Stimulated activated CD8-positive, alpha-beta memory T cell treated with anti-CD3 and anti-CD28 coated beads, Interleukin-15, amount 100 ng/mL, for 48 hours (primary cell): ENCODE measurements at regions not wholly inside any gene's neighbourhood (a gene's known extent, or its start where the extent isn't known, plus 50 kb on each side); places are given as distances from the start of the nearest gene placed in this dataset.
"Not testable (repeated sequence)": the region's sequence is repeated elsewhere in the genome, so short reads cannot be mapped to it uniquely, and the experiment has no call there.

Experiments used
- DNase-seq, 2 donors: peaks; one replicate each; pipeline ENCODE4 v3.0.0-alpha.2; 2020; ENCODE audit warnings: low read depth in 2 of 2

DNA sequence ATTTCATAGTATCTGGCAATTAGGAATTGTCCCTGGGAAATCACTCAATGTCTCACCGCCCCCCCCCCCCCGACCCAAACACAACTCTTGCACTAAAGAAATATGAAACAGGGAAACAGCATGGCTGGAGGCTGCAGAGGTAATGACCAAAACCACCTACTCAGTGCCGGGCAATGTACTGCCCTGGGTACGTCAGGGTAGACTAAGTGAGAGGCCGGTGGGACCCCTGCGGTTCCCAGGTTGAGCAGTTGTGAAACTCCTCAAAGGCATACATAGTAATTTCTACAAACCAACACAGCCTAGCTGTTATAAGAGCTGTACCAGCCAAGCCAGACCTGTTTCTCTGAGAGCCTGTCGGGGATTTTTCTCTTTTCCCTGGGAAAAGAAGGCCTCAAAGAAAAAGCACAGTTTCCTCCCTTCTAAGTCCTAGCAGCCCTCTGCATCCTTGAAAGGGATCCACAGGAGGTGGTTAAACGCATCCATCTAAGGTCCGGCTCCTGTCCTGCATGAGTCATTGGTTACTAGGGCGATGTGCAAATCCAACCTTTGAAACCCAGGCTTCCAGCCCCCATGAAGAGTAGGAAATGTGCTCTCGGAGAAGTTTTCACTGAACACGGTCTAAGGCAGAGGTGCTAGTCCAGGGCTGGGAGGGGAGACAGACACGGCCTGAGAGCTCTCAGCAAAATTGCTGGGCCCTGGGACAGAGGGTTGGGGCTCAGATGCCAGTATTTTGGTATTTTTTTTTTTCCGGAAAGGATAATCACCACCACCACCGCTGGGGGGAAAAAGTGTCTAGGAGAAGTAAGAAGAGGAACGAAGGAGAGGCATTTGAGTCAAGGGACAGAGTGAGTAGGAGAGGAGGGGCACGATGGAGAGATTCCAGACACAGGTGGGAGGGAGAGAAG, 172.8 kb downstream of the ATP6V0E2 start:
- not testable (repeated sequence) for DNase-seq

DNA sequence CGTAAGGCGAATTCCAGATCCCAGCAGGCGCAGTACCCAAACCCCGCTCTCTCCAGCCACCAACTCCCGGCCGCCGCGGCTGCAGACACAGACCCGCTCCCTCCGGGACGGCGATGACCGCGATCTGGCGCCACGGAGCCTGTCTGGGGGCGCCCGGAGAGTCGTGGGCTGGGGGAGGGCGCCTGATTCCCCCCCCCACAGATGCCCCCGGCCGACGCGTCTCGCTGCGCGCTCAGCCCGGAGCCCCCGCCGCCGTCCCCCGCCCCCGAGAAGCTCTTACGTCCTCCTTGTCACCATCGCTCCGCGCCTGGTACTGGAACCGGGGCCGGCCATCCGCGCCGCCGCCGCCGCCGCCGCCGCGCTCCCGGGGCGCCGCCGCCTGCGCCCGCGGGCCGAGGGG, 173.6 kb downstream of the ATP6V0E2 start:
- not testable (repeated sequence) for DNase-seq

DNA sequence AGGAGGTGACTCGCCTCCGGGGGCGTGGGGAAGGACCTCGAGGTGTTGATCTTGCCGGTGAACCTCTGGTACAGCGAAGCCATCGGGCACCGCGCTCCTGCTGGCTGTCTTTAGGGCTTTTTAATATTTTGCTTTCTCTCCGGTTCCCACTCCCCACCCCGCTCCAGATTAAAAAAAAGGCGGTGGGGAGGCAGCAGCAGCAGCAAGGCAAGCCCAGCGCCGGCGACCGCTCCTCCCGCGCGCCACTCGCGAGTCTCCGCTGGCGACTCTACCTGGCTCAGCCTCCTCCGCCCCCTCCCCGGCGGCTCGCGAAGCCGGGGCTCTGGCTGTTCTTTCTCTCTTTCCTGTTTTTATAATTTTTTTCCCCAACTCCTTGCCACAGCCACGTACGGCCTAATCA, 174.0 kb downstream of the ATP6V0E2 start:
- DNase-seq, result not testable (repeated sequence)

GRCh38 chr7:150048244-150049011, 174.7 kb downstream of the ATP6V0E2 start:
- DNase-seq, result not testable (repeated sequence)

- not testable (repeated sequence) for DNase-seq
These were observed 175.4 kb downstream of the ATP6V0E2 start for GRCh38 chr7:150049012-150049655.

DNA sequence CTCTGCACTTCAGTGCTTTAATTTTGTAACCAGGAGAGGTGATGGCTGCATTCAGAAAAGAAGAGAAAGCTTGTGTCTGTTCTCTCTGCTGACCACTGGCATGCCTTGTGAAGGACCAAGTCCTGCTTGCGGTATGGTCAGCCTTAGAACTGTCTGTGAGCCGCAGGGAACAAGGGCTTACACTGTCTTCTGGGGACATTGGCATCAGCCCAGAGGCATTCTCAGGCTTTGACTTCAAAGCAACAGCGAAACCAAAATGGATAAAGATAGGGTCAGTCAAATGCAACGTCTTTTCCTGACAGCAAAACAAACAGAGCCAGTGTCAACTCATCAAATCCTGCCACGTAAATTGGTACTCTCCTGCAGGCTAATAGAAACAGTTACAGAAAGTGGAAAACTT, 179.6 kb downstream of the ATP6V0E2 start:
- not testable (repeated sequence) for DNase-seq

DNA sequence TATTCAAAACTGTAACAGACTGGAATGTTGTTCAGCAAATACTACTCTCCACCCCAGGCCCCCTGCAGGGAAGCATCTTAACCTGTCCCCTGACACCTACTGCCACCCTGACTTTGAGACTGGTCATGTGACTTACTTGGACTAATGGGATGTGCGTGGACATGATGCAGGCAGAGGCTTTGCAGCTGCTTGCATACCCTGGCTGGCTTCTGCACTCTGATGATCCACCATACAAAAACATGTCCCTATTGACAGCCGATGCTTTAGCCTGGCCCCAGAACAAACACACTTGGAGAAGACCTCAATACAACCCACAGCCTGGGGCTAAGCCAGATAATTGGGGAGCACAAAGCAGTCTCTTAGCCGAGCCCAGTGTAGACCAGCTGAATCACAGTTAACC, 180.5 kb downstream of the ATP6V0E2 start:
- DNase-seq, result not testable (repeated sequence)

DNA sequence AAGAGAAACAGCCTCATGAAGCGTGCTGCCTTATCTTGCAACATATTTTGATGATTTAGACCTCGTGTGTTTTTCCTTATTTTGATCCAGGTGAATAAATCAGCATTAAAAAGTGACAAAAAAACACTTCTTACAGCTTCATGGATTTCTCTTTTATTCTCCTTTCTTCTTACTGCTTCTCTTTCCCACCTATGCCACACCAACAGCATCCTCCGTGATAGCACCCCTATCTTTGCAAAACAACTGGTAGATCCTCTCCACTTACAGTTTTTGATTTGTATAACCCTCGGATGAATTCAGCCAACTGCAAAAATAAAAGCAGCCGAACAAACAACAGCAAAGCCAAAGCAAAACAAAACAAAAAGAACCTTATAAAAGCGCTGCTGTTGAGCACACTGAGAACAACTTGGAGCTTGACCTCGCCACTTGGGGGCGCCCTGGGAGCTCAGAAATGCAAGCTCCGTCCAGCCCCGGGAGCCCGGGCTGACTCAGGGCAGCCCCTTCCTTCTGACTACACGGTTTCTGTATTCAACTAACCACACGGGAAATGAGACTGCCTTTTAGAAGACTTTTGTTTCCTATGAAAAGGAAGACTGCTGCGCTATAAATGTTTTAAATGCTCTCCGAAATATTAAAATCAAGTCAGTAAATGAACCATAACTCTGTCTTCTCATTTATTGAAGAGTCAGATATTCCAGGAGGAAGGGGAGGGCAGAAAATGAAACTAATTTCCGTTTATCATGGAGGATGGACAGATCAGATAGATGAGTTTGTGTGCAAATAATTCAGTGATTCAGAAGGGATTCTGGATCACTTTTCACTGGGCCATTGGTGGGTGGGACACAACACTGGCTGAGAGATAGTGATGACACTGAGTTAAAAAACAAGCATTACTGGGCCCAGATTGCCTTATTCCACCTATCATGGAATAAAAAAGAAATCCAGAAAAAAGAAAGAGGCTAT, 186.8 kb downstream of the ATP6V0E2 start:
- peak; percentile 77 for DNase-seq

GRCh38 chr7:150063195-150063594, 189.4 kb downstream of the ATP6V0E2 start:
- DNase-seq, result not testable (repeated sequence)

DNA sequence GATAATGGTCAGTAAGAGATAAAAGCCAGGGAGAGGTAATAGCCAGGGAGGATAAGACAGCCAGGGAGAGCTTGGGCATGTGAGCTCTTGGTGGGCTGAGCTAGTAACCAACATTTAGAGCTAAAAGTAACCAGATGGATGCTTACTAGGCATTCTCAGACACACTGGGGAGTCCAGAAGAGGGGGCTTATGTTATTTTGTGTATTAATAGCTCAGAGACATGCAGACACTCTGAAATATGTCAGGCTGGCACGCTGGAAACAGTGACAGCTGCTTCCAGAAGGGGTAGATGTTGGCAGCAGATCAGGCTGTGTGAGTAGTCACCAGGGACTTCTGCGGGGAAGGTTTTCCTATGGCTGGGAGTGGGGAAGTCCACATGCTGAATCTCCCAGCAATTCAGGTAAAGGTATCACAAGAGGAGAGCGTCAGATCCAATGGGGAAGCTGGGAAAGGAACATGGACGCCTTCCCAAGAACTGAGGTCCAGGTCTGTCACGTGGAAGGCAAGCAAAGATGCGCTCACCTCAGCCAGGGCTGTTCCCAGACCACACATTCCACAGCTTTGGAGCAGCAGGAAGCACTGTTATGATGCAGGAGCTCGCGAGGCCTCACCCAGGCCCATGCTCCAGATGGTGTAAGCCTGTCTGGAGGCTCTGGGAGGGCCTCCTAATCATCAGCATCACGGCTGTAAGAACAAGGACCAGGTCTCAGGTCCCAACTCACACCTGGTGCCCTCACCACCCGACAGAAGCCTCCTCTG, 196.0 kb downstream of the ATP6V0E2 start:
- not testable (repeated sequence) for DNase-seq

DNA sequence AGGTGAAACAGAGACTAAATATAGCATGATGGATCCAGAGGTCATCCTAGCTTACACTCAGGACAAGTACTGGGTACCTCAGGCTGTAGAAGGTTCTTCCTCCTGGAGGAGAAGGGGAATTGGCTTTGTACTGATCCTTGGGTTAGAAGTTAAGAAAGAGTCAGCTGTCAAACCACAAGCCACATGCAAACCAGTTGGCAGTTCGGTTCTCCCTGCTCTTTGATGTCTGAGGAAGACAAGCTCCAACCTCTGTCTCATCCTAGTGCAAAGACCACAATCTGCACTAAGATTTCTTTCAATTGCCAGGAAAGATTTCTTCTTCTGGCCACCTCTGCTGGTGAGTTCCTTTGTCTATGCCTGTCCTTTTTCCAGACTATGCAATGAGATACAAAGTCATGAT, 203.8 kb downstream of the ATP6V0E2 start:
- DNase-seq, result not testable (repeated sequence)

DNA sequence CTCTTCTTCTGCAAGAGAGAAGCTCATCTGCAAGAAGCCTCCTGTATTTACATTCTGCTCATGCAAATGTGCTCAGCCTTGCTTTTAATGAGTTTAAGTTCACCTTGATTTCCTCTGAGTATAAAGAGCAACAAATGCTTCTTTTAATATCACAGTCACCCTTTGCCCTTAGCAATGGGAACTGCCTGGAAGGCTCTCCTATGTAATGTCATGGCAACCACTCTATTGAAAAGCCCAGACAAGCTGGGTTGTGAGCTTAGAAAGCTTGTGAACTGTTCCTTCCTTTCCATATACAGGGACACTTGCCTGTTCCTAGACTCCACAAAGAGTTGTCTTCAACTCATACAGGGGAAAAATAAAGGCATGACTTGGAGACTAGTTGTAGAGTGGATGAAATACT, 208.1 kb downstream of the ATP6V0E2 start:
- not testable (repeated sequence) for DNase-seq

GRCh38 chr7:150084724-150085123, 211.0 kb downstream of the ATP6V0E2 start:
- DNase-seq, result not testable (repeated sequence)

DNA sequence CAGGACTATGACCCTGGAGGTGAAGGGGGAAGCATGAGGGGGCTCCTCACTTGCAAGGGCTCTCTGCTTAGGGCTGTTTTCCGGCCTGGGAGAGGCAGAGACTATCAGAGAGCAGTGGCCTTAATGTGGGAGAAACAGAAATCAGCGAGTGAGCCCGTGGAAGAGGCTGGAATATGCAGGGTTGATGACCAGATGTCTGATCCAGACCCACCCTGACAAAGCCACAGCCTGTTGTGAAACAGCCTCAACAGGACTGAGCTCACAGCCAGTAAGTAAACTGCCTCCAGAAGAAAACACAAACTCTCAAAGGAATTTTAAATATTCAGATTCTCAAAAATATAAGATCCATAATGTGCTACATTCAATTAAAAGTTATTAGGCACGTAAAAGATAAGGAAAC, 213.7 kb downstream of the ATP6V0E2 start:
- DNase-seq, result not testable (repeated sequence)

DNA sequence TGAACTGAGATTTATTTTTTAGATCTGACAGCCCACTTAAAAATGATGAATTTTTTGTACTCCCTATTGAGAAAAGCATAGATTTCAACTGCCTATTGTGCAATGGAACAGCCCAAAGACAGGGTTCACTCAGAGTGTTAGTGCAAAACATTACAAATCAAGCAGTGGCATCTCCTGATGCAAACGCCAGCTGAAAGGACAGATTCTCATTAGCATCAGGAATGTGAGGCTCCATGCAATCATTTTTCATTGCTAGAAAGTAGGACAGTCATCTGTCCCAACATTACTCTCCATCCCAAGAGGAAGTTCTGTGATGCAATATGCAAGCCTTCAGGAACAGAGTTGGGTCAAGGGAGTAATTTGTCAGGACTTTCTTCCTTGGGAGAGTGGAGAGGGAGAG, 215.4 kb downstream of the ATP6V0E2 start:
- DNase-seq, result not testable (repeated sequence)

GRCh38 chr7:150090776-150091175, 217.0 kb downstream of the ATP6V0E2 start:
- not testable (repeated sequence) for DNase-seq

DNA sequence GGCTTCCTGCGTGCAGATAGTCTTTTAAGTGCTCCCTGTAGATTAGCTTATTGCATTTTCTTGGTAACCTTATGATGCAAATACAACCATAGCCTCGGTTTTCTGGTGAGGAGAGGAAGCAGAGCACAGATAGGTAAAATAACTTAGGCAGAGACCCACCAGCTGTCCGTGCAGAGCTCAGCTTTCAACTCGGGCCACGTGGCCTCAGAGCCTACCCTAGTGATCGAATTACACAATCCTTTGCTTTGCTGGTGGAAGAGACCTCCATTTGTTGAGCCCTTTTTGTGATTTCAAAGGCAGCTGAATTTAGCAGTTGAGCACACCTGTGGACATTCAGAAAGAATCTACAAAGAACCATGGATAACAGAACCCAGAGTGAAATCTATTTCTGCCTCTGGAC, 220.1 kb downstream of the ATP6V0E2 start:
- DNase-seq, result not testable (repeated sequence)

DNA sequence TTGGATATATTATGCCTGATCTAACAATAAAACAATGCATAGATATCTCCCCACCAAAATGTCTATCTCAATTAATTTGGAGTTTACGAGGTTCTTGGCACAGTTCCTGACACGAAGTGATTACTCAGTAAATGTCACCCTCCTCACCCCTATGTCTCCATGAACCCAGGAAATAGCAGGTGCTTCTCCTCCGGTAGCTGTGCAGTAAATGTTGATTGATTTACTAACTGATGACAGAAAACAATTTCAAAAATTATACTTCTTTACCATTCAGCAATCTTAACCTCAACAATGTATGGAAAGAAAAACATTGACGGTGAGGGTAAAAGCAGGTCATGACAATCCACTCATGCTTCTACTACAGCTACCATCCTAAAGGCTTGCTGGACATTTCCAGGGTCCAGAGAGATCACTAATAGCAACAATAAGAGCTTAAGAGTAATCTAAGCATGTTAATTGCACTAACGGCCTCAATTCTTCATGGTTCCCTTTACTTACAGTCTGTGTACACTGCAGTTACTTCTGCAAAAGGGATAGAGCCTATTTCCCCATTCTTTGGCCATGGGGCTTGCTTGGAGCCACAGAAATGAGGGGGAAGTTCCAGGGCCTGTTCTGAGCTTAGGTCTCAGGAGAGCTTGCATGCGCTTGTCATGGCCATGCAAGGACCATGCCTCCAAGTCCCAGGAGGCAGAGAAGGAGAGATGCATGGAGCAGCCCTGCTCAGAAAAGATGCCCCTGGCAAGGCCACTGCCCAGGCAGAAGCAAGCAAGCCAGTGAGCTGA, 222.6 kb downstream of the ATP6V0E2 start:
- not testable (repeated sequence) for DNase-seq

- DNase-seq, result not testable (repeated sequence)
These were observed 224.6 kb upstream of the LRRC61 start for GRCh38 chr7:150098592-150098991.
